ENCODE measurements at regions not wholly inside any gene's neighbourhood (a gene's known extent, or its start where the extent isn't known, plus 50 kb on each side); places are given as distances from the start of the nearest gene placed in this dataset.

DNA sequence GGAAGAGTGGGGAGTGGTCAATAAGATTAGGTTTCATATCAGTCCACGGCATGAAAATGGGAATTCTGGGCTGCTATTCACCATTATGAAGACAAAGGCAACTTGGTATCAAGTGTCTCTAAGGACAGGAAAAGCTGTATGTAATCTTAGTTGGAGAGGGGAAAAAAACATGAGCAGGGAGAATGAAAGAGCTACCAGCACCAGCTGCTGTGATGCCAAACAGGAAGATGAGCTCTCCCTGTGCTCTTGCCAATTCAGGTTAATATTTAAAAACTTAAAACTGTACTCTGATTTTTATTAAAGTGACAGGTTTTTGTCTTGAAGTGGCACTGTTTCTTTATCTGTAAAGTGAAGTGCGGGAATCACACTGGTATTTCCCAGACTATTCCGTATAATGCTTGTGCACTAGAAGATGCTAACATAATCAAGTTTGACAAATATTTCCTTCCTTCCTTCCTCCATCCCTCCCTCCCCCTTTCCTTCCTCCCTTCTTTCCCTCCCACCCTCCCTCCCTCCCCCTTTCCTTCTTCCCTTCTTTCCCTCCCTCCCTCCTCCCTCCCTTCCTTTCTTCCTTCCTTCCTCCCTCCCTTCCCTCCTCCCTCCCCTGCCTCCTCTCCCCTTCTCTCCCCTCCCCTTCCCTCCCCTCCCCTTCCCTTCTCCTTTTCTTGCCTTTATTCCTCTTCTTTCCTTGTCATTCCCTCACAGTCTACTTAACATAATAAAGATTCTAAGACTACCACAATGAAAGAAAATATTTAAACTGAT, 1383.0 kb upstream of the C9orf72 start:
- Histone ChIP-seq H3K4me3 (ENCODE audit: extremely low read depth in 1 of 4, insufficient read depth in 2 of 4, low read depth in 3 of 4, low read length in 4 of 4) (no peak overlapping the region; a peak in 1 of 8 replicates), H2BK120ac (replicated peaks; ENCODE audit: low read depth, low read length) (no peak overlapping the region), H3K36me3 (ENCODE audit: control insufficient read depth in 2 of 4, insufficient read depth in 4 of 4, low read length in 3 of 4) (no peaks in the 10 kb centered on the region), H2BK12ac (ENCODE audit: low read depth, low read length) (no peak overlapping the region), H3K23ac (ENCODE audit: insufficient read length) (no peak overlapping the region), H4K8ac (ENCODE audit: extremely low read depth, insufficient read depth, low read length) (no peak overlapping the region), H4K20me1 (replicated peaks in 1 of 2; ENCODE audit: control insufficient read depth in 1 of 2, insufficient read depth in 2 of 2, low read length in 2 of 2) (no peaks in the 10 kb centered on the region), H4K5ac (ENCODE audit: insufficient read length, low read depth, low read length) (no peak overlapping the region), H2AK5ac (ENCODE audit: low read depth, low read length) (no peak overlapping the region), H3K23me2 (ENCODE audit: low read depth, low read length) (no peaks in the 10 kb centered on the region), H3K9me3 (ENCODE audit: insufficient read depth in 2 of 2, low read depth in 1 of 2, low read length in 1 of 2) (no peaks in the 10 kb centered on the region), H3K4ac (replicated peaks; ENCODE audit: insufficient read length, low read depth, low read length) (no peak overlapping the region), H3K27me3 (replicated peaks in 1 of 4; ENCODE audit: control insufficient read depth in 3 of 4, extremely low read depth in 1 of 4, insufficient read depth in 3 of 4, low read length in 3 of 4) (no peaks in the 10 kb centered on the region), H4K91ac (replicated peaks; ENCODE audit: insufficient read length, low read length) (no peak overlapping the region), H2BK5ac (ENCODE audit: low read depth, low read length) (peak overlapping the region; percentile 5; the same call in 1 of the 2 replicates), H3K79me2 (ENCODE audit: control insufficient read depth in 1 of 2, insufficient read depth in 2 of 2, low read length in 2 of 2) (no peaks in the 10 kb centered on the region), H3K9ac (replicated peaks in 1 of 4; ENCODE audit: extremely low read depth in 1 of 4, low read depth in 3 of 4, low read length in 3 of 4) (no peak overlapping the region), H3K4me2 (ENCODE audit: insufficient read depth in 1 of 2, low read depth in 2 of 2, low read length in 2 of 2) (no peak overlapping the region), H2BK15ac (ENCODE audit: low read length) (no peak overlapping the region), H2AFZ (ENCODE audit: low read length) (no peak overlapping the region), H2BK20ac (ENCODE audit: low read length) (no peak overlapping the region), H3K79me1 (ENCODE audit: low read depth, low read length) (no peaks in the 10 kb centered on the region), H3K4me1 (replicated peaks in 1 of 4; ENCODE audit: control insufficient read depth in 3 of 4, insufficient read depth in 4 of 4, low read length in 3 of 4) (peaks cover 0 to 6% (median 3%) of the 10 kb centered on the region in 4 experiments; a peak in 3 of 7 replicates), H3K56ac (replicated peaks; ENCODE audit: insufficient read length, low read depth, low read length) (no peak overlapping the region), H3K27ac (ENCODE audit: low read depth, low read length) (no peak overlapping the region), H3K14ac (ENCODE audit: insufficient read length) (no peak overlapping the region), H3K18ac (ENCODE audit: extremely low read depth, low read length) (no peak overlapping the region)
- ChIA-PET POLR2A (ENCODE audit: partially characterized antibody) (interaction anchor here (1.3 kb wide), 1 partner anchor 11 kb away, joined by 3 read pairs; no protein-coding TSS in a partner anchor), CTCF (ENCODE audit: partially characterized antibody) (no interaction called here)
- no peak for TF ChIP-seq GTF2F1 (IDR thresholded peaks at IDR 0.05; ENCODE audit: borderline replicate concordance, low read depth, low read length)
- no peak for TF ChIP-seq SP2 (IDR thresholded peaks at IDR 0.05; ENCODE audit: low read length)
- TF ChIP-seq, protein P1, sequence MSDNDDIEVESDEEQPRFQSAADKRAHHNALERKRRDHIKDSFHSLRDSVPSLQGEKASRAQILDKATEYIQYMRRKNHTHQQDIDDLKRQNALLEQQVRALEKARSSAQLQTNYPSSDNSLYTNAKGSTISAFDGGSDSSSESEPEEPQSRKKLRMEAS (IDR thresholded peaks at IDR 0.05) = no peak
- TF ChIP-seq KDM4A (IDR thresholded peaks at IDR 0.05; ENCODE audit: low read depth, low read length, severe bottlenecking) = no peak
- TF ChIP-seq RAD21 (IDR thresholded peaks at IDR 0.05 in 1 of 2, conservative IDR thresholded peaks at IDR 0.05 in 1 of 2; ENCODE audit: low read depth in 2 of 2, low read length in 2 of 2) = no peak
- no peak for TF ChIP-seq TBP (IDR thresholded peaks at IDR 0.05; ENCODE audit: low read depth, low read length)
- TF ChIP-seq CREB1 (IDR thresholded peaks at IDR 0.05) = no peak
- TF ChIP-seq PHF8 (conservative IDR thresholded peaks at IDR 0.05; ENCODE audit: low read depth, low read length) = no peak
- no peak for TF ChIP-seq CHD2 (IDR thresholded peaks at IDR 0.05; ENCODE audit: low read length)
- no peak for TF ChIP-seq SP1 (IDR thresholded peaks at IDR 0.05; ENCODE audit: low read depth, low read length)
- no peak for TF ChIP-seq RFX5 (IDR thresholded peaks at IDR 0.05; ENCODE audit: borderline replicate concordance, low read depth, low read length)
- no peak for TF ChIP-seq BRCA1 (IDR thresholded peaks at IDR 0.05; ENCODE audit: low read depth, low read length)
- TF ChIP-seq, protein P2, sequence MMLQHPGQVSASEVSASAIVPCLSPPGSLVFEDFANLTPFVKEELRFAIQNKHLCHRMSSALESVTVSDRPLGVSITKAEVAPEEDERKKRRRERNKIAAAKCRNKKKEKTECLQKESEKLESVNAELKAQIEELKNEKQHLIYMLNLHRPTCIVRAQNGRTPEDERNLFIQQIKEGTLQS (IDR thresholded peaks at IDR 0.05; ENCODE audit: insufficient read depth, low read depth, low read length) = no peak
- no peak for DNase-seq (ENCODE audit: low read depth in 1 of 2, low spot score in 2 of 2)
- 89% methylated on average over 2 of the region's 3 CpGs; no CpG with 5 or more reads in 1 of the 2 experiments for WGBS, 2 experiments (ENCODE audit: extremely low coverage in 1 of 2, insufficient coverage in 1 of 2, insufficient read length in 1 of 2, insufficient replicate concordance in 2 of 2, low coverage in 1 of 2, low lambda C conversion rate in 2 of 2, missing lambda C conversion rate in 1 of 2)
- FAIRE-seq = no peak
